ENCODE measurements at regions not wholly inside any gene's neighbourhood (a gene's known extent, or its start where the extent isn't known, plus 50 kb on each side); places are given as distances from the start of the nearest gene placed in this dataset.

DNA sequence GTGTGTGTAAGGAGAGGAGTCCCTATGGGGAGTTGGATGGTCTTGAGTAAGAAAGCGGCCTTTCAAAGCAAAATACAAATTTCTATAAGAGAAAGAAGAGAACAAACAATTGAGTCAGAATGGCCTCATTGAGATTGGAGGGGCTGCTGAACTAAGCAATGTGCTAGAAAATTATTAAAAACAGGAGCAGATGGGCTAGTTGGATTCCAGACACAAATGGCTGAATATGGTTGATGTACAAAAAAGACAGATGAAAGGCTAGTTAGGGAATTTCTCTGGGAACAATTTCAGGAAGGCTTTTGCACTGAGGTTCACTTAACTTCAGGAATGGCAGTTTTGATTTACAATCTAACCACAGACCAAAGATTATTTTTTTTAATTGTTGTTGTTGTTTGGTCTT lies 1806.8 kb upstream of the TENM3 start (continued):
- TF ChIP-seq ATF7 (IDR thresholded peaks at IDR 0.05; ENCODE audit: low read depth), result no peak
- TF ChIP-seq, protein P1, sequence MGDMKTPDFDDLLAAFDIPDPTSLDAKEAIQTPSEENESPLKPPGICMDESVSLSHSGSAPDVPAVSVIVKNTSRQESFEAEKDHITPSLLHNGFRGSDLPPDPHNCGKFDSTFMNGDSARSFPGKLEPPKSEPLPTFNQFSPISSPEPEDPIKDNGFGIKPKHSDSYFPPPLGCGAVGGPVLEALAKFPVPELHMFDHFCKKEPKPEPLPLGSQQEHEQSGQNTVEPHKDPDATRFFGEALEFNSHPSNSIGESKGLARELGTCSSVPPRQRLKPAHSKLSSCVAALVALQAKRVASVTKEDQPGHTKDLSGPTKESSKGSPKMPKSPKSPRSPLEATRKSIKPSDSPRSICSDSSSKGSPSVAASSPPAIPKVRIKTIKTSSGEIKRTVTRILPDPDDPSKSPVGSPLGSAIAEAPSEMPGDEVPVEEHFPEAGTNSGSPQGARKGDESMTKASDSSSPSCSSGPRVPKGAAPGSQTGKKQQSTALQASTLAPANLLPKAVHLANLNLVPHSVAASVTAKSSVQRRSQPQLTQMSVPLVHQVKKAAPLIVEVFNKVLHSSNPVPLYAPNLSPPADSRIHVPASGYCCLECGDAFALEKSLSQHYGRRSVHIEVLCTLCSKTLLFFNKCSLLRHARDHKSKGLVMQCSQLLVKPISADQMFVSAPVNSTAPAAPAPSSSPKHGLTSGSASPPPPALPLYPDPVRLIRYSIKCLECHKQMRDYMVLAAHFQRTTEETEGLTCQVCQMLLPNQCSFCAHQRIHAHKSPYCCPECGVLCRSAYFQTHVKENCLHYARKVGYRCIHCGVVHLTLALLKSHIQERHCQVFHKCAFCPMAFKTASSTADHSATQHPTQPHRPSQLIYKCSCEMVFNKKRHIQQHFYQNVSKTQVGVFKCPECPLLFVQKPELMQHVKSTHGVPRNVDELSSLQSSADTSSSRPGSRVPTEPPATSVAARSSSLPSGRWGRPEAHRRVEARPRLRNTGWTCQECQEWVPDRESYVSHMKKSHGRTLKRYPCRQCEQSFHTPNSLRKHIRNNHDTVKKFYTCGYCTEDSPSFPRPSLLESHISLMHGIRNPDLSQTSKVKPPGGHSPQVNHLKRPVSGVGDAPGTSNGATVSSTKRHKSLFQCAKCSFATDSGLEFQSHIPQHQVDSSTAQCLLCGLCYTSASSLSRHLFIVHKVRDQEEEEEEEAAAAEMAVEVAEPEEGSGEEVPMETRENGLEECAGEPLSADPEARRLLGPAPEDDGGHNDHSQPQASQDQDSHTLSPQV (IDR thresholded peaks at IDR 0.05), result no peak
- TF ChIP-seq, protein P2, sequence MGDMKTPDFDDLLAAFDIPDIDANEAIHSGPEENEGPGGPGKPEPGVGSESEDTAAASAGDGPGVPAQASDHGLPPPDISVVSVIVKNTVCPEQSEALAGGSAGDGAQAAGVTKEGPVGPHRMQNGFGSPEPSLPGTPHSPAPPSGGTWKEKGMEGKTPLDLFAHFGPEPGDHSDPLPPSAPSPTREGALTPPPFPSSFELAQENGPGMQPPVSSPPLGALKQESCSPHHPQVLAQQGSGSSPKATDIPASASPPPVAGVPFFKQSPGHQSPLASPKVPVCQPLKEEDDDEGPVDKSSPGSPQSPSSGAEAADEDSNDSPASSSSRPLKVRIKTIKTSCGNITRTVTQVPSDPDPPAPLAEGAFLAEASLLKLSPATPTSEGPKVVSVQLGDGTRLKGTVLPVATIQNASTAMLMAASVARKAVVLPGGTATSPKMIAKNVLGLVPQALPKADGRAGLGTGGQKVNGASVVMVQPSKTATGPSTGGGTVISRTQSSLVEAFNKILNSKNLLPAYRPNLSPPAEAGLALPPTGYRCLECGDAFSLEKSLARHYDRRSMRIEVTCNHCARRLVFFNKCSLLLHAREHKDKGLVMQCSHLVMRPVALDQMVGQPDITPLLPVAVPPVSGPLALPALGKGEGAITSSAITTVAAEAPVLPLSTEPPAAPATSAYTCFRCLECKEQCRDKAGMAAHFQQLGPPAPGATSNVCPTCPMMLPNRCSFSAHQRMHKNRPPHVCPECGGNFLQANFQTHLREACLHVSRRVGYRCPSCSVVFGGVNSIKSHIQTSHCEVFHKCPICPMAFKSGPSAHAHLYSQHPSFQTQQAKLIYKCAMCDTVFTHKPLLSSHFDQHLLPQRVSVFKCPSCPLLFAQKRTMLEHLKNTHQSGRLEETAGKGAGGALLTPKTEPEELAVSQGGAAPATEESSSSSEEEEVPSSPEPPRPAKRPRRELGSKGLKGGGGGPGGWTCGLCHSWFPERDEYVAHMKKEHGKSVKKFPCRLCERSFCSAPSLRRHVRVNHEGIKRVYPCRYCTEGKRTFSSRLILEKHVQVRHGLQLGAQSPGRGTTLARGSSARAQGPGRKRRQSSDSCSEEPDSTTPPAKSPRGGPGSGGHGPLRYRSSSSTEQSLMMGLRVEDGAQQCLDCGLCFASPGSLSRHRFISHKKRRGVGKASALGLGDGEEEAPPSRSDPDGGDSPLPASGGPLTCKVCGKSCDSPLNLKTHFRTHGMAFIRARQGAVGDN (IDR thresholded peaks at IDR 0.05), result no peak
- TF ChIP-seq SREBF2 (IDR thresholded peaks at IDR 0.05; ENCODE audit: low read length), result no peak
- no peak for TF ChIP-seq FOXM1 (IDR thresholded peaks at IDR 0.05; ENCODE audit: low read depth, low read length)
- no peak for TF ChIP-seq SMC3 (IDR thresholded peaks at IDR 0.05; ENCODE audit: borderline replicate concordance, low read length)

Measured in GM12878 (cell line).